Trophoblast cell (in vitro differentiated cells and primary cell): ENCODE measurements at regions not wholly inside any gene's neighbourhood (a gene's known extent, or its start where the extent isn't known, plus 50 kb on each side); places are given as distances from the start of the nearest gene placed in this dataset.
"Not testable (repeated sequence)": the region's sequence is repeated elsewhere in the genome, so short reads cannot be mapped to it uniquely, and the experiment has no call there.

Experiments
- DNase-seq, 2 donors: peaks; one replicate each; pipeline ENCODE4 v3.0.0-alpha.2; 2016
- H2AFZ ChIP-seq: 2 replicates; pipeline ENCODE4 v1.6.1; 2013; ENCODE audit warnings: low read length, moderate library complexity, mild to moderate bottlenecking; ENCODE audit not compliant: insufficient read depth, poor library complexity
- H2AK5ac ChIP-seq: 2 replicates; pipeline ENCODE4 v1.6.1; 2013; ENCODE audit warnings: mild to moderate bottlenecking, low read length
- H2BK120ac ChIP-seq: 2 replicates; pipeline ENCODE4 v1.6.1; 2013; ENCODE audit warnings: low read length, mild to moderate bottlenecking, moderate library complexity; ENCODE audit not compliant: insufficient read depth, poor library complexity
- H2BK12ac ChIP-seq: 2 replicates; pipeline ENCODE4 v1.6.1; 2013; ENCODE audit warnings: mild to moderate bottlenecking, low read length, moderate library complexity
- H2BK5ac ChIP-seq: 2 replicates; pipeline ENCODE4 v1.6.1; 2013; ENCODE audit warnings: low read length, low read depth, moderate library complexity, mild to moderate bottlenecking; ENCODE audit not compliant: poor library complexity
- H3K14ac ChIP-seq: 2 replicates; pipeline ENCODE4 v1.6.1; 2013; ENCODE audit warnings: mild to moderate bottlenecking, low read length
- H3K18ac ChIP-seq: 2 replicates; pipeline ENCODE4 v1.6.1; 2013; ENCODE audit warnings: mild to moderate bottlenecking, low read length
- H3K23ac ChIP-seq: 2 replicates; pipeline ENCODE4 v1.6.1; 2013; ENCODE audit warnings: low read length
- H3K27ac ChIP-seq: 2 replicates; pipeline ENCODE4 v1.5.1; 2013; ENCODE audit warnings: low read depth, mild to moderate bottlenecking, inconsistent platforms, low read length, moderate library complexity
- H3K27me3 ChIP-seq: 2 replicates; pipeline ENCODE4 v1.6.1; 2013; ENCODE audit warnings: inconsistent platforms, mild to moderate bottlenecking, low read length, moderate library complexity; ENCODE audit not compliant: insufficient read depth
- H3K36me3 ChIP-seq, 2 experiments: 1 replicate in 1 of 2; 2 replicates in 1 of 2; pipeline ENCODE4 v1.6.1; 2013; ENCODE audit warnings: low read length in 2 of 2, mild to moderate bottlenecking in 2 of 2, moderate library complexity in 1 of 2; ENCODE audit not compliant: insufficient read depth in 2 of 2, control insufficient read depth in 1 of 2
- H3K4ac ChIP-seq: 2 replicates; pipeline ENCODE4 v1.6.1; 2013; ENCODE audit warnings: low read depth, mild to moderate bottlenecking, low read length, moderate library complexity
- H3K4me1 ChIP-seq, 2 experiments: 1 replicate in 1 of 2; 2 replicates in 1 of 2; pipeline ENCODE4 v1.6.1; 2013; ENCODE audit warnings: low read length in 2 of 2, mild to moderate bottlenecking in 2 of 2, moderate library complexity in 1 of 2; ENCODE audit not compliant: insufficient read depth in 2 of 2, control insufficient read depth in 1 of 2
- H3K4me2 ChIP-seq: 2 replicates; pipeline ENCODE4 v1.6.1; 2013; ENCODE audit warnings: inconsistent platforms, mild to moderate bottlenecking, low read length, moderate library complexity
- H3K4me3 ChIP-seq: 2 replicates; pipeline ENCODE4 v1.5.1; 2013; ENCODE audit warnings: mild to moderate bottlenecking, low read depth, low read length, inconsistent platforms
- H3K79me1 ChIP-seq: one replicate; pipeline ENCODE4 v1.6.1; 2013; ENCODE audit warnings: low read length
- H3K79me2 ChIP-seq: 2 replicates; pipeline ENCODE4 v1.6.1; 2013; ENCODE audit warnings: low read length, mild to moderate bottlenecking; ENCODE audit not compliant: control insufficient read depth, insufficient read depth, poor library complexity
- H3K9ac ChIP-seq: 2 replicates; pipeline ENCODE4 v1.6.1; 2013; ENCODE audit warnings: mild to moderate bottlenecking, low read length
- H3K9me3 ChIP-seq: 2 replicates; pipeline ENCODE4 v1.6.1; 2013; ENCODE audit warnings: low read depth, mild to moderate bottlenecking, control low read depth, inconsistent platforms, low read length; ENCODE audit not compliant: insufficient read depth
- H4K12ac ChIP-seq: 2 replicates; pipeline ENCODE4 v1.6.1; 2013; ENCODE audit warnings: low read depth, mild to moderate bottlenecking, low read length, moderate library complexity
- H4K8ac ChIP-seq: 2 replicates; pipeline ENCODE4 v1.6.1; 2013; ENCODE audit warnings: low read depth, mild to moderate bottlenecking, low read length, moderate library complexity
- H4K91ac ChIP-seq: one replicate; pipeline ENCODE4 v1.6.1; 2013; ENCODE audit warnings: low read depth, mild to moderate bottlenecking, low read length, moderate library complexity
- WGBS: extraction: QIAGEN DNeasy Blood & Tissue Kit; methylation state at CpG from one replicate; pipeline ENCODE4 v1.1.7; 2013; ENCODE audit warnings: missing lambda C conversion rate; ENCODE audit not compliant: insufficient read length, insufficient coverage; ENCODE audit errors: extremely low coverage; 5-methylcytosine and 5-hydroxymethylcytosine counted together

- not testable (repeated sequence) for H3K79me1 ChIP-seq, DNase-seq, H3K27ac ChIP-seq, H2BK5ac ChIP-seq, H3K4me1 ChIP-seq, H3K27me3 ChIP-seq, H3K4me2 ChIP-seq, H4K8ac ChIP-seq, H4K12ac ChIP-seq, H2AK5ac ChIP-seq, H3K9ac ChIP-seq, H3K14ac ChIP-seq, H3K36me3 ChIP-seq, H3K4ac ChIP-seq, H3K79me2 ChIP-seq, H4K91ac ChIP-seq, H3K9me3 ChIP-seq, H2AFZ ChIP-seq, H2BK12ac ChIP-seq, H2BK120ac ChIP-seq, H3K4me3 ChIP-seq, H3K18ac ChIP-seq, H3K23ac ChIP-seq
- WGBS: no CpG with 5 or more reads among the region's 5 CpGs
These were observed 567.9 kb upstream of the HS3ST1 start for GRCh38 chr4:11996581-11996980.

GRCh38 chr4:11976726-11977263 lies 548.1 kb upstream of the HS3ST1 start:
- Histone ChIP-seq H3K36me3 (no peaks in the 10 kb centered on the region), H3K23ac (no peak overlapping the region), H2BK120ac (no peak overlapping the region), H2BK12ac (no peak overlapping the region), H3K4ac (no peak overlapping the region), H2BK5ac (no peak overlapping the region), H3K4me2 (no peak overlapping the region), H3K4me3 (no peak overlapping the region), H3K27me3 (no peaks in the 10 kb centered on the region), H3K4me1 (no peaks in the 10 kb centered on the region), H3K79me2 (no peaks in the 10 kb centered on the region), H2AFZ (no peak overlapping the region), H3K9me3 (no peaks in the 10 kb centered on the region), H4K91ac (no peak overlapping the region), H3K79me1 (no peaks in the 10 kb centered on the region), H4K8ac (no peak overlapping the region), H4K12ac (no peak overlapping the region), H3K9ac (no peak overlapping the region), H3K18ac (no peak overlapping the region), H3K14ac (no peak overlapping the region), H2AK5ac (no peak overlapping the region), H3K27ac (no peak overlapping the region)
- no CpG with 5 or more reads among the region's 3 CpGs for WGBS
- DNase-seq: no peak

- Histone ChIP-seq H2AFZ (no peak overlapping the region), H4K91ac (no peak overlapping the region), H3K79me2 (no peaks in the 10 kb centered on the region), H3K9ac (no peak overlapping the region), H4K12ac (no peak overlapping the region), H3K4me2 (no peak overlapping the region), H2AK5ac (no peak overlapping the region), H2BK12ac (no peak overlapping the region), H3K79me1 (no peaks in the 10 kb centered on the region), H3K4ac (no peak overlapping the region), H2BK120ac (no peak overlapping the region), H2BK5ac (no peak overlapping the region), H3K9me3 (no peaks in the 10 kb centered on the region), H4K8ac (no peak overlapping the region), H3K4me1 (no peaks in the 10 kb centered on the region), H3K4me3 (no peak overlapping the region), H3K27me3 (no peaks in the 10 kb centered on the region), H3K23ac (no peak overlapping the region), H3K18ac (no peak overlapping the region), H3K36me3 (no peaks in the 10 kb centered on the region), H3K27ac (no peak overlapping the region), H3K14ac (no peak overlapping the region)
- DNase-seq: no peak
- no CpG with 5 or more reads among the region's 2 CpGs for WGBS
These were observed 544.6 kb upstream of the HS3ST1 start for GRCh38 chr4:11973270-11973669.

- no peak overlapping the region for H3K14ac ChIP-seq
- H3K9ac ChIP-seq: no peak overlapping the region
- no peak overlapping the region for H4K91ac ChIP-seq
- no peak overlapping the region for H3K4me2 ChIP-seq
- no peaks in the 10 kb centered on the region for H3K4me1 ChIP-seq
- no peak overlapping the region for H2BK12ac ChIP-seq
- H2AK5ac ChIP-seq: no peak overlapping the region
- no peaks in the 10 kb centered on the region for H3K36me3 ChIP-seq
- no peak overlapping the region for H3K27ac ChIP-seq
- no peak overlapping the region for H3K4me3 ChIP-seq
- DNase-seq: no peak
- H3K79me1 ChIP-seq: no peaks in the 10 kb centered on the region
- H2BK120ac ChIP-seq: no peak overlapping the region
- H3K23ac ChIP-seq: no peak overlapping the region
- H3K79me2 ChIP-seq: no peaks in the 10 kb centered on the region
- H2BK5ac ChIP-seq: no peak overlapping the region
- no peak overlapping the region for H2AFZ ChIP-seq
- no peak overlapping the region for H4K8ac ChIP-seq
- no peak overlapping the region for H3K4ac ChIP-seq
- no peak overlapping the region for H4K12ac ChIP-seq
- H3K9me3 ChIP-seq: no peaks in the 10 kb centered on the region
- H3K27me3 ChIP-seq: no peaks in the 10 kb centered on the region
- no peak overlapping the region for H3K18ac ChIP-seq
These were observed 542.1 kb upstream of the HS3ST1 start for GRCh38 chr4:11970754-11971153.
